Calu3 (cell line): ENCODE measurements at regions not wholly inside any gene's neighbourhood (a gene's known extent, or its start where the extent isn't known, plus 50 kb on each side); places are given as distances from the start of the nearest gene placed in this dataset.
"Not testable (repeated sequence)": the region's sequence is repeated elsewhere in the genome, so short reads cannot be mapped to it uniquely, and the experiment has no call there.

Experiments
- BruUV-seq: library from RNA; stranded (reverse); fragments of 400-500 nt; replicated peaks from 2 replicates; lab custom pipeline; 2021; lab: Mats Ljungman, UMichigan
- CTCF ChIA-PET: fragments of 300-600 bp; sonication (Branson Sonifier 250); formaldehyde crosslinking; loops from one replicate; lab custom pipeline; 2022; ENCODE audit warnings: antibody characterized with exemption; lab: Charles Lee
- DNase-seq: peaks from one replicate; pipeline ENCODE4 v3.0.0; 2022
- H3K27ac Mint-ChIP-seq: one replicate; pipeline ENCODE4 v1.8.0; 2022; ENCODE audit warnings: mixed read lengths; ENCODE audit not compliant: unreplicated experiment
- H3K27me3 Mint-ChIP-seq: one replicate; pipeline ENCODE4 v1.8.0; 2022; ENCODE audit warnings: mixed read lengths; ENCODE audit not compliant: unreplicated experiment
- H3K36me3 Mint-ChIP-seq: one replicate; pipeline ENCODE4 v1.8.0; 2022; ENCODE audit warnings: mild to moderate bottlenecking, moderate library complexity, mixed read lengths; ENCODE audit not compliant: insufficient read depth, unreplicated experiment
- H3K4me1 Mint-ChIP-seq: one replicate; pipeline ENCODE4 v1.8.0; 2022; ENCODE audit warnings: mild to moderate bottlenecking, low read depth, mixed read lengths; ENCODE audit not compliant: unreplicated experiment
- H3K4me3 Mint-ChIP-seq: one replicate; pipeline ENCODE4 v1.8.0; 2022; ENCODE audit warnings: mild to moderate bottlenecking, low read depth, moderate library complexity, mixed read lengths; ENCODE audit not compliant: unreplicated experiment
- H3K9me3 Mint-ChIP-seq: one replicate; pipeline ENCODE4 v1.8.0; 2022; ENCODE audit warnings: low read depth, mixed read lengths; ENCODE audit not compliant: unreplicated experiment
- CTCF ChIP-seq: fragments of 200-600 bp; IDR thresholded peaks from one replicate; pipeline ENCODE4 v1.8.0; 2022; ENCODE audit warnings: antibody characterized with exemption; ENCODE audit not compliant: unreplicated experiment
- intact Hi-C: fragments of 100-400 bp; cut with micrococcal nuclease; formaldehyde crosslinking; loops from one replicate; pipeline ENCODE4 v1.10.0; 2022; ENCODE audit not compliant: unreplicated experiment

GRCh38 chr11:81303038-81303664, 1430.5 kb downstream of the FAM181B start:
- Mint-ChIP-seq H3K4me3 (no peak overlapping the region), H3K27me3 (no peaks in the 10 kb centered on the region), H3K4me1 (no peaks in the 10 kb centered on the region), H3K27ac (no peak overlapping the region), H3K9me3 (peaks cover 13% of the 10 kb centered on the region), H3K36me3 (no peaks in the 10 kb centered on the region)
- intact Hi-C loops, result no loop called here
- no peak for DNase-seq
- no peak for TF ChIP-seq CTCF
- CTCF ChIA-PET, result no interaction called here
- no TSS peak for BruUV-seq

GRCh38 chr11:81301166-81301830, 1432.4 kb downstream of the FAM181B start:
- H3K9me3 Mint-ChIP-seq, result peaks cover 11% of the 10 kb centered on the region
- no TSS peak for BruUV-seq
- DNase-seq, result no peak

GRCh38 chr11:81286959-81287358, 1446.7 kb downstream of the FAM181B start:
- Mint-ChIP-seq H3K27me3 (no peaks in the 10 kb centered on the region), H3K4me3 (no peak overlapping the region), H3K4me1 (no peaks in the 10 kb centered on the region), H3K36me3 (no peaks in the 10 kb centered on the region), H3K9me3 (peaks cover 6% of the 10 kb centered on the region), H3K27ac (no peak overlapping the region)
- CTCF ChIA-PET, result no interaction called here
- no peak for TF ChIP-seq CTCF
- BruUV-seq, result no TSS peak
- intact Hi-C loops, result no loop called here
- no peak for DNase-seq

More at GRCh38 chr11:81301166-81301830, 1432.4 kb downstream of the FAM181B start:
- Mint-ChIP-seq H3K4me3 (no peak overlapping the region), H3K27me3 (no peaks in the 10 kb centered on the region), H3K27ac (no peak overlapping the region), H3K4me1 (no peaks in the 10 kb centered on the region), H3K36me3 (no peaks in the 10 kb centered on the region)
- intact Hi-C loops, result no loop called here
- no peak for TF ChIP-seq CTCF
- CTCF ChIA-PET, result interaction anchor here (0.5 kb wide), 1 partner anchor 1529 kb away, joined by 6 read pairs; no protein-coding TSS in a partner anchor

GRCh38 chr11:81286550-81286949, 1447.1 kb downstream of the FAM181B start:
- TF ChIP-seq CTCF, result no peak
- no peak overlapping the region for H3K4me3 Mint-ChIP-seq
- DNase-seq, result no peak
- H3K27ac Mint-ChIP-seq, result no peak overlapping the region
- no peaks in the 10 kb centered on the region for H3K27me3 Mint-ChIP-seq
- no peaks in the 10 kb centered on the region for H3K36me3 Mint-ChIP-seq
- BruUV-seq, result no TSS peak
- CTCF ChIA-PET, result interaction anchor here (0.6 kb wide), 1 partner anchor 56 kb away, joined by 4 read pairs; no protein-coding TSS in a partner anchor
- peaks cover 8% of the 10 kb centered on the region for H3K9me3 Mint-ChIP-seq
- intact Hi-C loops, result no loop called here
- H3K4me1 Mint-ChIP-seq, result no peaks in the 10 kb centered on the region

GRCh38 chr11:81280228-81280627, 1453.4 kb downstream of the FAM181B start:
- H3K27ac Mint-ChIP-seq, intact Hi-C loops, H3K4me3 Mint-ChIP-seq, H3K36me3 Mint-ChIP-seq, H3K27me3 Mint-ChIP-seq, DNase-seq, H3K9me3 Mint-ChIP-seq, BruUV-seq, H3K4me1 Mint-ChIP-seq, CTCF ChIA-PET: not testable (repeated sequence)
